Stimulated activated CD8-positive, alpha-beta memory T cell treated with anti-CD3 and anti-CD28 coated beads, Interleukin-7, amount 100 ng/mL, for 4 hours (primary cell): ENCODE measurements at regions not wholly inside any gene's neighbourhood (a gene's known extent, or its start where the extent isn't known, plus 50 kb on each side); places are given as distances from the start of the nearest gene placed in this dataset.
"Not testable (repeated sequence)": the region's sequence is repeated elsewhere in the genome, so short reads cannot be mapped to it uniquely, and the experiment has no call there.

Source experiments
- DNase-seq, 2 donors: peaks; one replicate each; pipeline ENCODE4 v3.0.0-alpha.2; 2020; ENCODE audit warnings: low read depth in 2 of 2

DNA sequence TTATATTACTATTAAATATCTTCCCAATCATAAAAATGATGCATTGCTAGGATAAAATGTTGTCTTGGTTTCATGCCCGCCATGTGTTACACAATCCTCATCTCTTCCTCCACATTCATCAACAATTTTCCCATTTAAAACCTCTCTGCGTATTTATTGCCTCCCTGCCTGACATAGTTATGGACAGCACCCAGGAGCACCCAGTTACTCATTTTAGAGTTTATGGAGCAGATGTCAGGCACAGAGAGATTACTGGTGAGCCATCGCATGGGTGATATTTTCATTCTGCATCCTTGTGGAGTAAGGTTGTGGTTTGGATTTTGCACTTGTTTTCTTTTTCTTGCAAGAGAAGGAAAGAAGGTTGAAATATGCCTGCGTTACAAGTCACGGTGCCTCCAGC, 116.7 kb upstream of the NPAS2 start:
- no peak for DNase-seq

- no peak for DNase-seq
Measured at GRCh38 chr2:100703739-100704138, 116.2 kb upstream of the NPAS2 start.

GRCh38 chr2:100704156-100704555, 115.8 kb upstream of the NPAS2 start:
- no peak for DNase-seq

GRCh38 chr2:100704711-100705110, 115.2 kb upstream of the NPAS2 start:
- no peak for DNase-seq

DNA sequence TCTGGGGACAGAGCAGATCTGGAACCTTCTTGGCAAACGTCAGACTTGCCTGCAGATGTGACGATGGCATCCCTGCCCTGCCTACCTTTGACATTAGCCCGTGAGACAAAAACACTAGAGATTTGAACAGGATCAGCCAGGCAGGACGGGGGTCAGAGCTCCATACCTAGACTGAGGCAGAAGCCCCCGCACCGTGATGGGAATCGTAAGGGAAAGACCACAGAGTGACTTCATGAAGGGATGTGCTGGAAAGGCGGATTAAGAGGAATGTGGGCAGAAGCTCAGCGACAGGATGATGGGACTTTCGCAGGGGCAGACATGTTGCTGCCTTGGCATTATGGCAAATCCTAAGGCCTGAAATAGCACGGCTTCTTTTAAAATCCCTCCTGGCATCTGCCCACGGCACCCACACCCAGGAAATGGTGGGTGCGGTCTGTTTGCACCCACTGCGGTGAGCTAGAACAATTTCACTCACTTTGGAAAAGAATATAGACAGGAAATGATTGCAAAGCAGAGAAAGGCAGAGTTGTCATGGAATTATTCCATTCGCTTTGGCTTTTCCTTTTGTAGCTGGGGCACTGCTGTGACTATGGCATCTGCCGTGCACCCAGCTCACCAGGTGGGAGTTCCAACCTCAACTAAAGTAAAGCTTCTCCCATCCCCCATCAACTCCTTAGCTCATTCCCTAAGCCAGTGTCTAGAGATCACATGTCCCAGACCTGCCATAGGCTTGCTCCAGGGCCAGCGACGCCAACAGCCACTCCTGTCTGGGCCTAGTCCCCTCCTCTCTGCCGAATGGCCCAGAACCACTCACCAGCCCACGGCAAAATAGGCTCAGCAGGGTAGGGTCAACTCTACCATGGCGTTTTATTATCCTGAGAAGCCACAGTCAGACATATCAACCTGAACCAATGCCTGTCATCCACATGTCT, 112.7 kb upstream of the NPAS2 start:
- DNase-seq, result no peak

DNA sequence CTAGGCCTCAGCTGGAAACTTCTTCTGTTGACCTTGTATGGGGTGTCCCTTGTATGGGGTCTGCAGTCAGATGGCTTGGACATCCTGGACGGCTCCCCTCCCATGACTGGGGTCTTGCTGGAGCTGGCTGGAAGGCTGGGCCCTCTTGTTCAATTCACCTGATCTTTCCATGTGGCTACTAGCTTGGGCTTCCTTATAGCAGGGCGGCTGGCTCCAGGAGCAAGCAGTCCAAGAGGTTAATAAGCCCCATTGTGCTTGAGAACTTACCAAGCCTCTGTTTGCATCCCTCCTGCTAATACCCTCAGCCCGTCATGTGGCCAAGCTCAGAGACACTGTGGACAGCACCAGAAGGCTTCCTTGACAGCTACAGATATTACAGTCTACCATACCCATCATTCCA, 111.6 kb upstream of the NPAS2 start:
- no peak for DNase-seq

GRCh38 chr2:100713106-100713505, 106.8 kb upstream of the NPAS2 start:
- no peak for DNase-seq

GRCh38 chr2:100714396-100715010, 105.4 kb upstream of the NPAS2 start:
- DNase-seq, result not testable (repeated sequence)

GRCh38 chr2:100715861-100716260, 104.1 kb upstream of the NPAS2 start:
- DNase-seq, result not testable (repeated sequence)

- DNase-seq, result no peak
Measured at GRCh38 chr2:100716581-100716980, 103.4 kb upstream of the NPAS2 start.

- DNase-seq, result no peak
Measured at GRCh38 chr2:100718065-100718629, 101.8 kb upstream of the NPAS2 start.

DNA sequence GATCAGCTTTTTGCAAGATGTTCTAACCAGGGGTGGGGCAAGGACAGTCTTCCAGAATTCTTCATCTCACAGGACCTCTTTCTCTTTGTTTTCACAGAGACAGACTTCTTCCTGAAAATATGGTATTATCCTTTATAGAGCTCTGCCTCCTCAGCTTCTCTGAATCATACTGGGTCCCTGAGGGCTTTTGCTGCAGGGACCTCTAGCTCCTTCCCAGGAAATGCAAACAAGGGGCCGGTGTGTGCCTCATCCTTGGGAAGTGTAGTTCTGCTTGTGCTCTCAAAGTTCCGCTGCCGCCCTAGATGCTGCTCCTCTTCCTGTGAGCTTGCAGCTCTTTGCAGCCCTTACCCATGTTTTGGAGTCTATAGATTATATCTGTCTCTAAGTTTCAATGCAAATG, 99.5 kb upstream of the NPAS2 start:
- DNase-seq, result no peak

DNA sequence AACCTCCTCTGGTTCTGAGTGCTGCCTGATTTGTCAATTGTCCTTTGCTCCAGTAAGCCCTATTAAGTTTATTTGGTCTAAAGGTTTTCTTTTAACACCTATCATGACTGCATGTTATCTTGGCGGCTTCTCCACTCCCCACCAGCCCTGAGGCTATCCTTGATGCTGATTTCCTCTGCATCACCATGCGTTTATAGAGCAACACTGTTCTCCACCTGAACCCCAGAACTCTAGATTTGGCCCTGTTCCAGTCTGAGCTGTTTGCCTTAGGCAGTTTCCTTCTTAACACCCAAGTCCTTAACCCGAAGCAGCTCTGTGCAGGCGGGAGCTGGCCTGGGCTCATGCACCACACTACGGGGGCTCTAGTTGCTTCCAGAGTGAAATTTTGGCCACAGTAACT, 98.2 kb upstream of the NPAS2 start:
- DNase-seq, result no peak

DNA sequence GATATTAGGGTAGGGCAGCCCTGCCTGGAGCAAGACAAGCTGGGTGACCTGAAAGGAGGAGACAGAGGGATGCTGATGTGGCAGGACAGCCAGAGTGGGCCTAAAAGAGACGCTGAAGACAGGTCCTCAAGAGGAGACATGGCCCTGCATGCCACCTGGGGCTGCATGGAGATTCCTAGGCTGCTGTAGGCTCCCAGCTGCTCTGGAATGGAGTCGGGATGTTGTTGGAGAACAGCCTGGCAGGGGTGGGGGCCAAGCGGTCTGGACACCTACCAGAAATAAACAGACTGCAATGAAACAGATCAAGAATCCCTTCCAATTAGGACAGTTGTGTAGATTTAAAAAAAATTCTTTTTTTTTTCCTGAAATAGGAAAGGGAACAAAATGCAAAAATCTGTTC, 97.8 kb upstream of the NPAS2 start:
- DNase-seq, result no peak

DNA sequence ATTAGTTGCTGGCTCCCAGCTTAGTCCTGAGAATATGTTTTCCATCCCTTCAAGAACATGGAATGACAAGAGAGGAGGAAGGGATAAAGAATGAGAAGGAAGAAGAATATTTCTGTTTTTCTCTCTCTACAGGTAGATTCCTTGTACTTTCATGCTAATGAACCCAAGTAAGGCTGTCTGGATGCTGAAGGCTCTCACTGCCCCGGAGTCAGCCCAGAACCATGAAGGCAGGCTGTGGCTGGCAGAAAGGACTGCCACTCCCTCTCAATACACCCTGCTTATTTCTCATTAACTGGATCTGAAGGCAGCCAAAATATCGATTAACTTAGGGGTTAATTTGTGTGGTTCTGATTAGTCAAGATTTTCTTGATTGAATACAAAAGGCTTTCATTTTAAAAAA, 93.1 kb upstream of the NPAS2 start:
- DNase-seq, result no peak

GRCh38 chr2:100730290-100730868, 89.6 kb upstream of the NPAS2 start:
- peak in 1 of 2 donors; percentile 13 for DNase-seq

DNA sequence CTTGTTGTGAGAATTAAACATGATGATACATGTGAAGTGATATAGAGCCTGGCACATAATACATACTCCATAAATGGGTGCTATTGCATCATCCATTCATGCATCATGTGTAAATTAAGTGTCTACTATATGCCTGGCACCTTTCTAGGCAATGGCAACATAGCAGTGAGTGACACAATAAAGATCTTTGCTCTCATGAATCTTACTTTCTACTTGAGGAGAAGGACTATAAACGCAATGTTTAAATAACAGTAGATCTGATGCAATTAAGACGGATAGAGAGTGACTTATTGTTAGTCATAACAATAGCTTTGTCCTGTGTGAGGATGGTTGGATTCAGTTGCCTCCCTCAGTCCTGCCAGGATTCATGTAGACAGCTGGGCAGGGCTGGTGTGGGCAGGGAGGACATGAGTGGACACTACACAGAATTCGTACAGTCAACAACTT, 88.4 kb upstream of the NPAS2 start:
- no peak for DNase-seq

DNA sequence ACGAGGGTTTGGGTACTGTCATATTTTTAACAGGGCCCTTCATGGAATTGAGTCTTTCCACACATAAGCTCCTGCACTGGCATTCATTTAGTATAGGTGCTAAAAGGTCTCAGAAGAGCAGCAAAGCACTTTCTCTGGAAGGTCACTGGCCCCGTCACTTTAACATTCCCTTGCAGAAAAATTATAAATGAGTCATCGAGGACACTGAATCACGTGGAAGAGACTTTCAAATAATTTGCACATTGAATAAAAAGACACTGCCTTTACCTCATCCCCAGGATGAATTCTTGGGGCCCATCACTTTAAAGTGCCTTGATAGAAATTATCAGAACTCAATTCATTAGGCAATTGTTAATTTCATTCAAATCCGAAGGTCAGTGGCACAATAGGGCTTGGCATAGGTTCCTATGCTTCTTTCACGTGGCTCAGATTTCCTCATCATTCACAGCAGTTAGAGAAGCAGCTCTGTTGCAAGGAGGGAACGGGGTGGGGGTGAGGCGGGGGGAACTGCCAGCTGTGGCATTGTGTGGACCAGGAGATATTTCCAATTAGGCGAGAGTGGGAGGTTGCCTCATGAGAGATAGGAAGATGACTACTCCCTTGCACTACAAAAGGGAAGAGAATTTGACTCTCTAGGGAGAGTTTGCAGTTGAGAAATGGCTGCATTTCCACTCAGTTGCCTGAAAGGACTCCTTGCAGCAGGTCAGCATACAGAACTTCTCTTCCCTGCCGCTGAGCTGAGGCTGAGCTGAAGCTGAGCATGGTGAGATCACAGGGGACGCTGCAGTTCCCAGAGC, 86.3 kb upstream of the NPAS2 start:
- no peak for DNase-seq

DNA sequence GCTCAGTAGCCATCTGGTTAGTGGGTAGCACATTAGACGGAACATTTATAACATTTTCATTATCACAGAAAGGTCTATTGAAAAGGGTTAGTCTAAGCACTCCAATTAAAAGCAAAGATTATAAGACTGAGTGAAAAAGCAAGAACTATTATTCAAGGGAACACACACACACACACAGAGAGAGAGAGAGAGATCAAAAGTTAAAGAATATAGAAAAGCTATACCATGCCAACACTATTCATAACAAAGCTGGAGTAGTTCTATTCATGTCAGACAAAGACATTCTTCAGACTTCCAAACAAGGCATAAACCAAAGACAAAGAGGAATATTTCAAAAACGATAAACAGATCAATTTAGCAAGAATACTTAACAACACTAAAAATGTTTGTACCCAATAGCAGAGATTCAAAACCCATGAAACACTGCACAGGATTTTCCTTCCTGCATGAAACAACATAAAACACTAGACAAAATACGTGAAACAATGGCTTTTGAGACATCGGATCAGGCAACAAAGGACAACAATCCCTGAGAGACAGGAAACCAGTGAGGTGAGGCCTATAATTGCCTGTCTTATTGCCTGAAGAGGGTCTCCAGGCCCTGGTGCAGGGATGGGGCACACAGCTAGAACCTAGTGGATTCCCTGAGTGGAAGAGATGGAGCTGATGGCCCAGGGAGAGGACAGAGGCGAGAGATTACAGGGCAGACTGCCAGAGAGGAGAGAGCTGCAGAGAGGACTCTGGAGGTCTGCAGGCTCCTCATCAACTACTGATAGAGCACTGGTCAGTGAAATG, 83.6 kb upstream of the NPAS2 start:
- DNase-seq, result no peak

DNA sequence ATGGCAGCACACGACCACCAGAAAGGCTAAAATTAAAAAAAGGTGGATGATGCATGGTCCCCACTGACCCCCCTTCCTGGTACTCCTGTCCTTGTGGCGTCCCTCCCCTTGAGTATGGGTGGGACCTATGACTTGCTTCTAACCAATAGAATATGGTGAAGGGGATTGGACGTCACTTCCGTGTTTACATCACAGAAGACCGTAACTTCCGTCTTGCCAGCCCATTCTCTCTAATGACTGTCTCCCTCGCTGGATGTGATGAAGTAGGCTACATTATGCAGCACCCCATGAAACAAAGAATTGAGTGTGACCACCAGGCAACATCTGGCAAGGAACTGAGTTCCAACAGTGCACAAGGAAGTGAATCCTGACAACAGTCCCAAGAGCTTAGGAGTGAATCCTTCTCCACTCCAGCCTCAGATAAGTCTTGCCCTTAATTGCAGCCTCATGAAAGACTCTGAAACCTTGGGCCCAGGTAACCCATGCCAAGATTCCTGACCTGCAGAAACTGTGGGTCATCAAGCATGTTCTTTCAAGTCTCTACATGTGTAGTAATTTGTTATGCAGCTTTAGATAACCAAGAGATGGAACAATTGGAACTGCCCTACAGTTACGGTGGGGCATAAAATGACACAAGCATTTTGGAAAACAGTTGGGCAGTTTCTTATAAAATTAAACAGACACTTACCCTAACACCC, 80.1 kb upstream of the NPAS2 start:
- DNase-seq, result no peak
